OCI-LY7 (cell line): ENCODE measurements at regions not wholly inside any gene's neighbourhood (a gene's known extent, or its start where the extent isn't known, plus 50 kb on each side); places are given as distances from the start of the nearest gene placed in this dataset.

Experiments
- EZH2phosphoT487 ChIP-seq: fragments of 200-600 bp; sonication (generic); IDR thresholded peaks from 2 replicates; pipeline ENCODE4 v1.6.1; 2018; ENCODE audit warnings: low read depth, borderline replicate concordance, mild to moderate bottlenecking, mixed run types, antibody characterized with exemption, low read length, moderate library complexity, mixed read lengths
- TF ChIP-seq, protein P1 (sequence below): fragments of 200-600 bp; sonication (generic); conservative IDR thresholded peaks from 2 replicates; pipeline ENCODE4 v1.5.1; 2014; ENCODE audit warnings: mild to moderate bottlenecking, antibody characterized with exemption, low read length, moderate library complexity, mixed read lengths

DNA sequence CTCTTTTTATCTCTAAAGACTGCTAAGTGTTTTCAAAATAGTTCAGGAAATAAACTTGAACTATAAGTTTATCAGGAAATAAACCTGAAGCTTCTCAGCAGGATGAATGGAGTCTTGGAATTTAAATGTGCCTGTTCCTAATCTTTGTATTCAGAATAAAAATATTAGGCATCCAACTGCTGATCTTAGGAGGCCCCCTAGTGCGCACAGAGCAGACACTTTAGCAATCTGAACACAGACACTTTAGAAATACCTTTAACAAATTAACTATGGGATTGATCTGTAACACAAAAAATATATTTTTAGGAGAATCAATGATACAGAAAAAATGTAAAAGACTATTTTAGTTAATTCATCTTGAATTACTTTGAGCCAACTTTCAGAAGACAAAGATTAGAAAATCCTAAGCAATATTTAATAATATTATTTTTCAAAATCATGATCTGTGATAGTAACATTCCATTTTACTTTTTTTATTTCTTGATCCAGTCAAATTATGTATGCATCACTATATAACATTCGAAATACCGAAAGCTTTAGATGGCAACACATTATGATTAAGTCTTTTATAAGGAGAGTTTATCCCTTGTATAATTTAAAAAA lies 80.9 kb downstream of the SLC41A2 start:
- TF ChIP-seq, protein P1, sequence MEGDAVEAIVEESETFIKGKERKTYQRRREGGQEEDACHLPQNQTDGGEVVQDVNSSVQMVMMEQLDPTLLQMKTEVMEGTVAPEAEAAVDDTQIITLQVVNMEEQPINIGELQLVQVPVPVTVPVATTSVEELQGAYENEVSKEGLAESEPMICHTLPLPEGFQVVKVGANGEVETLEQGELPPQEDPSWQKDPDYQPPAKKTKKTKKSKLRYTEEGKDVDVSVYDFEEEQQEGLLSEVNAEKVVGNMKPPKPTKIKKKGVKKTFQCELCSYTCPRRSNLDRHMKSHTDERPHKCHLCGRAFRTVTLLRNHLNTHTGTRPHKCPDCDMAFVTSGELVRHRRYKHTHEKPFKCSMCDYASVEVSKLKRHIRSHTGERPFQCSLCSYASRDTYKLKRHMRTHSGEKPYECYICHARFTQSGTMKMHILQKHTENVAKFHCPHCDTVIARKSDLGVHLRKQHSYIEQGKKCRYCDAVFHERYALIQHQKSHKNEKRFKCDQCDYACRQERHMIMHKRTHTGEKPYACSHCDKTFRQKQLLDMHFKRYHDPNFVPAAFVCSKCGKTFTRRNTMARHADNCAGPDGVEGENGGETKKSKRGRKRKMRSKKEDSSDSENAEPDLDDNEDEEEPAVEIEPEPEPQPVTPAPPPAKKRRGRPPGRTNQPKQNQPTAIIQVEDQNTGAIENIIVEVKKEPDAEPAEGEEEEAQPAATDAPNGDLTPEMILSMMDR = peak; percentile 89
- no peak for TF ChIP-seq EZH2phosphoT487
